ENCODE measurements at regions not wholly inside any gene's neighbourhood (a gene's known extent, or its start where the extent isn't known, plus 50 kb on each side); places are given as distances from the start of the nearest gene placed in this dataset.

DNA sequence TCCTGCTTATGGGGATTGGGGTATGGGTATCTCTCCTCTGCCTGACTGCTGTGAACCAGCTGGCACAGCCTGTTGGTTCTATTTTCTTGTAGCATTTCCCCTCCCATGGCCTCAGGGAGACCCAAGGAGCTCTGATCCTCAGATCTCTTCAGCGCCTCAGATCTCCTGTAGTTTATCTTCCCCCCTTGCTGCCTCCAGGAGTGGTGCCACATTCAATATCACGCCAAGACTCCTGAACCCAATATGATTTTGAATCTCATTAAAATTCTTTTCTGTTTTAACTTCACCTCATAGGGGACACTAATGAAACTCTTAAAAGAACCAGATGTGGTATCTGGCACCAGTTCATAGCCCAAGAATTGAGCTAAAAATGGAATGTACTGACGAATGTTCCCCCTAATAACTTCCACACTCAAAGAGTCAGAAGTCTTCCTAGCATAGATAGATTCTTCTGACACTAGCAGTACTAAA is 59.6 kb upstream of the LIFR start:
- TF ChIP-seq CTCF (IDR thresholded peaks at IDR 0.05) (no peak), POLR2AphosphoS5 (IDR thresholded peaks at IDR 0.05) (no peak), POLR2A (IDR thresholded peaks at IDR 0.05) (no peak)

Data from breast epithelium (tissue), 3 donors.